ENCODE measurements at regions not wholly inside any gene's neighbourhood (a gene's known extent, or its start where the extent isn't known, plus 50 kb on each side); places are given as distances from the start of the nearest gene placed in this dataset.

GRCh38 chr10:42491001-42491592 is 147.3 kb downstream of the ZNF33B start:
- TF ChIP-seq POLR2A (IDR thresholded peaks at IDR 0.05), result no peak
- no peak for TF ChIP-seq CTCF (IDR thresholded peaks at IDR 0.05)

All from vagina (tissue), 2 donors.